WTC11 (cell line): ENCODE measurements at regions not wholly inside any gene's neighbourhood (a gene's known extent, or its start where the extent isn't known, plus 50 kb on each side); places are given as distances from the start of the nearest gene placed in this dataset.

ENCODE experiments used
- ATAC-seq: fragments of 200-7000 bp; cut with Tn5 transposase; 2 replicates; pipeline ENCODE4 v1.10.0; 2021; ENCODE audit warnings: mild to moderate bottlenecking, moderate library complexity
- CTCF ChIA-PET: fragments of 300-600 bp; sonication (Branson Sonifier 250); formaldehyde crosslinking; loops from one replicate; lab custom pipeline; 2021; ENCODE audit warnings: antibody characterized with exemption; lab: Charles Lee
- POLR2A ChIA-PET: fragments of 350-600 bp; sonication (Branson Sonifier 250); formaldehyde crosslinking; loops from one replicate; lab custom pipeline; 2021; ENCODE audit warnings: antibody characterized with exemption; lab: Charles Lee
- DNase-seq: peaks from one replicate; pipeline ENCODE4 v3.0.0; 2021; ENCODE audit warnings: low spot score
- H3K27ac Mint-ChIP-seq: 2 replicates; pipeline ENCODE4 v1.8.0; 2021; ENCODE audit warnings: mixed read lengths
- H3K27me3 Mint-ChIP-seq: 2 replicates; pipeline ENCODE4 v1.8.0; 2021; ENCODE audit warnings: low read depth, mild to moderate bottlenecking, moderate library complexity, mixed read lengths
- H3K36me3 Mint-ChIP-seq: 2 replicates; pipeline ENCODE4 v1.8.0; 2021; ENCODE audit warnings: mixed read lengths
- H3K4me1 Mint-ChIP-seq: 2 replicates; pipeline ENCODE4 v1.8.0; 2022; ENCODE audit warnings: mixed read lengths
- H3K4me3 Mint-ChIP-seq: 2 replicates; pipeline ENCODE4 v1.8.0; 2021; ENCODE audit warnings: mild to moderate bottlenecking, moderate library complexity, mixed read lengths
- H3K9me3 Mint-ChIP-seq: 2 replicates; pipeline ENCODE4 v1.8.0; 2021; ENCODE audit warnings: mixed read lengths
- AFF4 ChIP-seq: sonication (generic); formaldehyde crosslinking; IDR thresholded peaks from 2 replicates; pipeline ENCODE4 v1.8.1; 2023; ENCODE audit warnings: mild to moderate bottlenecking, missing genetic modification reagents, borderline replicate concordance
- ATF1 ChIP-seq: sonication (generic); formaldehyde crosslinking; IDR thresholded peaks from 2 replicates; pipeline ENCODE4 v1.8.1; 2023; ENCODE audit warnings: mild to moderate bottlenecking, moderate library complexity, missing genetic modification reagents
- ERG ChIP-seq: fragments of 250-450 bp; sonication (Bioruptor Pico); IDR thresholded peaks from 2 replicates; pipeline ENCODE4 v1.8.0; 2021; ENCODE audit warnings: mild to moderate bottlenecking
- ESRRA ChIP-seq: sonication (generic); formaldehyde crosslinking; IDR thresholded peaks from 2 replicates; pipeline ENCODE4 v1.8.1; 2022; ENCODE audit warnings: mild to moderate bottlenecking, missing genetic modification reagents, borderline replicate concordance
- OVOL2 ChIP-seq: fragments of 250-450 bp; sonication (Bioruptor Pico); IDR thresholded peaks from 2 replicates; pipeline ENCODE4 v1.9.0; 2021; ENCODE audit warnings: mild to moderate bottlenecking, borderline replicate concordance
- PRRX2 ChIP-seq: fragments of 250-450 bp; sonication (Bioruptor Pico); IDR thresholded peaks from 2 replicates; pipeline ENCODE4 v1.8.0; 2021; ENCODE audit warnings: mild to moderate bottlenecking
- RORB ChIP-seq: fragments of 250-450 bp; sonication (Bioruptor Pico); IDR thresholded peaks from 2 replicates; pipeline ENCODE4 v1.9.0; 2021; ENCODE audit warnings: mild to moderate bottlenecking
- SMAD3 ChIP-seq: sonication (generic); formaldehyde crosslinking; IDR thresholded peaks from 2 replicates; pipeline ENCODE4 v1.8.0; 2022; ENCODE audit warnings: missing genetic modification reagents, mild to moderate bottlenecking, borderline replicate concordance
- SOX15 ChIP-seq: fragments of 250-450 bp; sonication (Bioruptor Pico); IDR thresholded peaks from 2 replicates; pipeline ENCODE4 v1.9.0; 2021; ENCODE audit warnings: mild to moderate bottlenecking
- TEAD4 ChIP-seq: sonication (generic); formaldehyde crosslinking; IDR thresholded peaks from 2 replicates; pipeline ENCODE4 v1.8.0; 2022; ENCODE audit warnings: mild to moderate bottlenecking, missing genetic modification reagents
- ZNF138 ChIP-seq: sonication (generic); formaldehyde crosslinking; conservative IDR thresholded peaks from 2 replicates; pipeline ENCODE4 v1.8.1; 2022; ENCODE audit warnings: mild to moderate bottlenecking, moderate library complexity, missing genetic modification reagents
- ZNF219 ChIP-seq: sonication (generic); formaldehyde crosslinking; IDR thresholded peaks from 2 replicates; pipeline ENCODE4 v1.8.0; 2023; ENCODE audit warnings: missing genetic modification reagents, mild to moderate bottlenecking, borderline replicate concordance
- ZNF232 ChIP-seq: sonication (generic); formaldehyde crosslinking; IDR thresholded peaks from 2 replicates; pipeline ENCODE4 v1.8.0; 2022; ENCODE audit warnings: mild to moderate bottlenecking, missing genetic modification reagents
- ZNF416 ChIP-seq: fragments of 250-450 bp; sonication (Bioruptor Pico); IDR thresholded peaks from 2 replicates; pipeline ENCODE4 v1.9.0; 2021; ENCODE audit warnings: mild to moderate bottlenecking, inconsistent platforms
- ZSCAN18 ChIP-seq: fragments of 250-450 bp; sonication (Bioruptor Pico); IDR thresholded peaks from 2 replicates; pipeline ENCODE4 v2.1.2; 2022; ENCODE audit warnings: mild to moderate bottlenecking, moderate library complexity
- TF ChIP-seq, protein P1 (sequence below): sonication (generic); formaldehyde crosslinking; IDR thresholded peaks from 2 replicates; pipeline ENCODE4 v1.8.1; 2023; ENCODE audit warnings: mild to moderate bottlenecking, missing genetic modification reagents, moderate library complexity
- TF ChIP-seq, protein P2 (sequence below): sonication (generic); formaldehyde crosslinking; IDR thresholded peaks from 2 replicates; pipeline ENCODE4 v1.8.1; 2022; ENCODE audit warnings: low read depth, missing genetic modification reagents, borderline replicate concordance
- TF ChIP-seq, protein P3 (sequence below): sonication (generic); formaldehyde crosslinking; IDR thresholded peaks from 2 replicates; pipeline ENCODE4 v1.8.0; 2023; ENCODE audit warnings: mild to moderate bottlenecking, missing genetic modification reagents

DNA sequence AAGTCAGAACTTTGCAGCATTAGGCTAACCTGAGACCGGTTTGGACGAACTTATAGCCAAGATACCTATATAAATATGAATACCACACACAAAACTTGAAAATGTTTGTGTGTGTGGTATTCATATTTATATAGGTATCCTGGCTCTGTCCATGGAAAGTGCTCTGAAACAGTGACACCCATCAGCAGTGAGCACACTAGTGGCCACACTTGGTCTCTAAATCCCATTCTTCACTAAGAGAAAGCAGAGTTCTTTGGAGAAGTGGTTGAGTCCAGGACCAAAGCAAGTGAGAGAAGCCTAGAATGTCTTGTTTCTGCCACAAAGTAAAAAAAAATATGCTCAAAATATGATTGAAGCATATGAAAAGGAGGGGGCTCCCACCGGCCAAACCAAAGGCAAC, 146.5 kb downstream of the TWIST2 start:
- Mint-ChIP-seq H3K4me1 (peaks cover 6% of the 10 kb centered on the region), H3K4me3 (no peak overlapping the region), H3K27me3 (peaks cover 5% of the 10 kb centered on the region; the same call in 1 of the 2 replicates), H3K36me3 (peaks cover 21% of the 10 kb centered on the region), H3K9me3 (peaks cover 39% of the 10 kb centered on the region), H3K27ac (no peak overlapping the region)
- DNase-seq, result no peak
- TF ChIP-seq TEAD4 (CRISPR knock-in tag), result no peak
- no peak for TF ChIP-seq OVOL2 (CRISPR knock-in tag)
- TF ChIP-seq, protein P1, sequence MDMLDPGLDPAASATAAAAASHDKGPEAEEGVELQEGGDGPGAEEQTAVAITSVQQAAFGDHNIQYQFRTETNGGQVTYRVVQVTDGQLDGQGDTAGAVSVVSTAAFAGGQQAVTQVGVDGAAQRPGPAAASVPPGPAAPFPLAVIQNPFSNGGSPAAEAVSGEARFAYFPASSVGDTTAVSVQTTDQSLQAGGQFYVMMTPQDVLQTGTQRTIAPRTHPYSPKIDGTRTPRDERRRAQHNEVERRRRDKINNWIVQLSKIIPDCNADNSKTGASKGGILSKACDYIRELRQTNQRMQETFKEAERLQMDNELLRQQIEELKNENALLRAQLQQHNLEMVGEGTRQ (CRISPR knock-in tag), result no peak
- TF ChIP-seq RORB, result no peak
- TF ChIP-seq, protein P2, sequence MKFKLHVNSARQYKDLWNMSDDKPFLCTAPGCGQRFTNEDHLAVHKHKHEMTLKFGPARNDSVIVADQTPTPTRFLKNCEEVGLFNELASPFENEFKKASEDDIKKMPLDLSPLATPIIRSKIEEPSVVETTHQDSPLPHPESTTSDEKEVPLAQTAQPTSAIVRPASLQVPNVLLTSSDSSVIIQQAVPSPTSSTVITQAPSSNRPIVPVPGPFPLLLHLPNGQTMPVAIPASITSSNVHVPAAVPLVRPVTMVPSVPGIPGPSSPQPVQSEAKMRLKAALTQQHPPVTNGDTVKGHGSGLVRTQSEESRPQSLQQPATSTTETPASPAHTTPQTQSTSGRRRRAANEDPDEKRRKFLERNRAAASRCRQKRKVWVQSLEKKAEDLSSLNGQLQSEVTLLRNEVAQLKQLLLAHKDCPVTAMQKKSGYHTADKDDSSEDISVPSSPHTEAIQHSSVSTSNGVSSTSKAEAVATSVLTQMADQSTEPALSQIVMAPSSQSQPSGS (CRISPR knock-in tag), result no peak
- no peak for TF ChIP-seq ZNF138 (CRISPR knock-in tag)
- no peak for TF ChIP-seq SOX15 (CRISPR knock-in tag)
- no peak for TF ChIP-seq ZNF219 (CRISPR knock-in tag)
- no peak for TF ChIP-seq ERG (CRISPR knock-in tag)
- TF ChIP-seq ATF1, result no peak
- ATAC-seq, result no peak
- CTCF ChIA-PET, result no interaction called here
- POLR2A ChIA-PET, result no interaction called here

DNA sequence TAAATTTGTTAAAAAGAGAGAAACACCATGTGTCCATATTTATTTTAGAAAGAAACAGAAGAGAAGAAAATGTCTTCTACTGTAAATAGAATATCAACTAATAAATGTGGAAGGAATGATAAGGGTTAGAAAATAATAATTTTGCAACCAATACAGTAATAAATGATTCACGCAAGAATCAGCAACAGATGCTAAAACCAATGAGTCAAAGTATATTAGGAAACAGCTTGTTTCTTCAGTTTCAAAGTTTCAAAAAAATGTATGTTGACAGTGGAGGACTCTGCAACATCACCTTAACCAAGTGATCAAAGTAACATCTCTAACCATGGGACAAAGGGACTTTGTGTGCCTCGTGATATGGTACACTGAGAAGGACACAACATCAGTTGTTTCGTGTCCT, 147.0 kb downstream of the TWIST2 start:
- peaks cover 21% of the 10 kb centered on the region for H3K36me3 Mint-ChIP-seq
- ChIA-PET CTCF (no interaction called here), POLR2A (no interaction called here)
- peaks cover 35% of the 10 kb centered on the region for H3K9me3 Mint-ChIP-seq
- peaks cover 5% of the 10 kb centered on the region; the same call in 1 of the 2 replicates for H3K27me3 Mint-ChIP-seq
- no peak overlapping the region for H3K27ac Mint-ChIP-seq
- peaks cover 6% of the 10 kb centered on the region for H3K4me1 Mint-ChIP-seq
- no peak overlapping the region for H3K4me3 Mint-ChIP-seq
- TF ChIP-seq PRRX2 (CRISPR knock-in tag) (no peak), AFF4 (CRISPR knock-in tag) (no peak)
- TF ChIP-seq, all 79 proteins: peak for 0
- ATAC-seq (no peak), DNase-seq (no peak)

DNA sequence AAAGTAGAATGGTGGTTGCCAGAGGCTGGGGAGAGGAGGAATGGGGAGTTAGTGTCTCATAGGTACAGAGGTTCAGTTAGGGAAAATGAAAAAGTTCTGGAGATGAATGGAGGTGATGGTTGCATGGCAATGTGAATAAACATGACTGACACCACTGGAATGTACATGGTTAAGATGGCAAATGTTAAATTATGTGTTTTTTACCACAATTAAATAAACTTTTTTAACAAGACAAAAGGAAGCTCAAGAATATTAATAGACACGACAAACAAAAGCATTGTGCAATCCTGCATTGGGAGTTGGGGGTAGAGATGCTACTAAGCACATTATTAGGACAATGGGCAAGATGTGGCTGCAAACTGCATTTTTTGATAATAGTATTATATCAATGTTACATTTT, 147.7 kb downstream of the TWIST2 start:
- ChIA-PET POLR2A (no interaction called here), CTCF (no interaction called here)
- no peak for ATAC-seq
- DNase-seq, result no peak
- Mint-ChIP-seq H3K9me3 (peaks cover 35% of the 10 kb centered on the region), H3K36me3 (peaks cover 21% of the 10 kb centered on the region), H3K4me1 (peaks cover 6% of the 10 kb centered on the region), H3K27me3 (peaks cover 5% of the 10 kb centered on the region; the same call in 1 of the 2 replicates), H3K27ac (no peak overlapping the region), H3K4me3 (no peak overlapping the region)
- no peak for TF ChIP-seq SMAD3
- no peak for TF ChIP-seq ZSCAN18
- no peak for TF ChIP-seq ESRRA (CRISPR knock-in tag)
- no peak for TF ChIP-seq ZNF232
- no peak for TF ChIP-seq ZNF219 (CRISPR knock-in tag)
- TF ChIP-seq ZNF416 (CRISPR knock-in tag), result no peak
- TF ChIP-seq, protein P3, sequence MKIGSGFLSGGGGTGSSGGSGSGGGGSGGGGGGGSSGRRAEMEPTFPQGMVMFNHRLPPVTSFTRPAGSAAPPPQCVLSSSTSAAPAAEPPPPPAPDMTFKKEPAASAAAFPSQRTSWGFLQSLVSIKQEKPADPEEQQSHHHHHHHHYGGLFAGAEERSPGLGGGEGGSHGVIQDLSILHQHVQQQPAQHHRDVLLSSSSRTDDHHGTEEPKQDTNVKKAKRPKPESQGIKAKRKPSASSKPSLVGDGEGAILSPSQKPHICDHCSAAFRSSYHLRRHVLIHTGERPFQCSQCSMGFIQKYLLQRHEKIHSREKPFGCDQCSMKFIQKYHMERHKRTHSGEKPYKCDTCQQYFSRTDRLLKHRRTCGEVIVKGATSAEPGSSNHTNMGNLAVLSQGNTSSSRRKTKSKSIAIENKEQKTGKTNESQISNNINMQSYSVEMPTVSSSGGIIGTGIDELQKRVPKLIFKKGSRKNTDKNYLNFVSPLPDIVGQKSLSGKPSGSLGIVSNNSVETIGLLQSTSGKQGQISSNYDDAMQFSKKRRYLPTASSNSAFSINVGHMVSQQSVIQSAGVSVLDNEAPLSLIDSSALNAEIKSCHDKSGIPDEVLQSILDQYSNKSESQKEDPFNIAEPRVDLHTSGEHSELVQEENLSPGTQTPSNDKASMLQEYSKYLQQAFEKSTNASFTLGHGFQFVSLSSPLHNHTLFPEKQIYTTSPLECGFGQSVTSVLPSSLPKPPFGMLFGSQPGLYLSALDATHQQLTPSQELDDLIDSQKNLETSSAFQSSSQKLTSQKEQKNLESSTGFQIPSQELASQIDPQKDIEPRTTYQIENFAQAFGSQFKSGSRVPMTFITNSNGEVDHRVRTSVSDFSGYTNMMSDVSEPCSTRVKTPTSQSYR (CRISPR knock-in tag), result no peak
